ENCODE measurements at regions not wholly inside any gene's neighbourhood (a gene's known extent, or its start where the extent isn't known, plus 50 kb on each side); places are given as distances from the start of the nearest gene placed in this dataset.

DNA sequence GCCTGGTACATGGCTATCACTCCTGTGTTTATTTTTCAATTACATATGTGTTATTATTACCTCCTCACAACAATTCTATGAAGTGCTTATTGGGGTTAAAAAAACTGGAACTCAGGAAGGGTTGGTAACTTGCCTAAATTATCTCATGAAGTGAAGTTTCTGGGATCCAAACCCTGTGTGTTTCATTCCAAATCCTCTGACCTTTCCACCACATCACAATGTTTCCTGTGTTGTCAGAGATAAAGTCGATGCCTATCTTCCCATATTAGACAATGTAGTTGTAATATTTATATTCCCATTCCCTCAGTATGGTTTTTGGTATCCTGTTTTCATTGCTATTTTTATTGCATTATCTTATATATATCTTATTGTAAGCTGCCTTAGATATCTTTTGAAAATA lies 269.1 kb upstream of the CFAP20DC start:
- TF ChIP-seq POLR2A (IDR thresholded peaks at IDR 0.05; ENCODE audit: low read depth, low read length) = no peak
- no peak for TF ChIP-seq POLR2AphosphoS5 (IDR thresholded peaks at IDR 0.05; ENCODE audit: low read depth, low read length)
- no peak for TF ChIP-seq TAF1 (IDR thresholded peaks at IDR 0.05; ENCODE audit: borderline replicate concordance, low read depth, low read length)
- DNase-seq (ENCODE audit: insufficient read length) (no peak), FAIRE-seq (no peak)

DNA sequence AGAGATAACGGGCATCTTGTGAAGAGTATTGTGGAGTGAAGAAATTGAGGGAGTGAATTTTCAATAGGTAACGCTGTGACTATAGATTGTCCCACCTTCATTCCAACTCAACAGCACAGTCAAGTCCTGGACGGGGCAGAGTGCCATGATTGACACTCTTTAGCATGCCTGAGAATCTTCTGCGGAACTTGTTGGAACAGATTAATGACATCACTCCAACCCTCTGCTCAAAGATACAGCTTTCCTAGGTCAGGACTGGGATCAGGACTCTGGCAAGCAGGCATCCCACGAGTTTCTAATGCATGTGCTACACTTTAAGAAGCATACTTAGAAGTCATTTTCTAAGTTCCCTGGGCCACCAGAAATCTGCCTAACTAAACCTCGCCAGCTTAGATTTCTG lies 267.6 kb upstream of the CFAP20DC start:
- TF ChIP-seq POLR2A (IDR thresholded peaks at IDR 0.05; ENCODE audit: low read depth, low read length) (no peak), TAF1 (IDR thresholded peaks at IDR 0.05; ENCODE audit: borderline replicate concordance, low read depth, low read length) (no peak), POLR2AphosphoS5 (IDR thresholded peaks at IDR 0.05; ENCODE audit: low read depth, low read length) (no peak)
- no peak for FAIRE-seq
- no peak for DNase-seq (ENCODE audit: insufficient read length)

DNA sequence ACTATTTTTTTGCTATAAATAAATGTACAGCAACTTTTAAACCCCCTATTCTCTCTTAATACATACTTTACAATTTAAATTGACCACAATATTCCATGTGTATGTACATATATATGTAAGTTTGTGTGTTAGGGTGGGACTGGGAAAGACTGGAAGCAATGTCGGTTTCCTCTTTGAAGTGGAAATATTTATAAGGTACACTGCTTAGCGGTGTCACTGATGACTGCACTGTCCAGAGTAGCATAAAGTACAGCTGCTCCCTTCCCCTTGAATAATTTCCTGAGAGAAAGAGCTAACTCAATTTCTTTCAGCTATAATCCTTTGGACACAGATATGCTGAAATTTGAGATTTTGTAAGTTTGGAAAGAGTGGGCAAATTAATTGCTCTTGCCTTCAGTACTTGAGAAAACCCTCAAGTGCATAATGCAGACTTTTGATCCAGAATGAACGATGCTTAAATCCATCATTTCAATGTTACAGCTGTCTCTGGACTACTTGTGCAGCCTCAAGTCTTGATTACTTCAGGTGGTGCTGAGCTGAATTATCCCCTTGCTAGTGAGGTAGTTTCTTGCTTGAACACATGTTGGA lies 267.0 kb upstream of the CFAP20DC start:
- no peak for TF ChIP-seq TAF1 (IDR thresholded peaks at IDR 0.05; ENCODE audit: borderline replicate concordance, low read depth, low read length)
- no peak for TF ChIP-seq POLR2A (IDR thresholded peaks at IDR 0.05; ENCODE audit: low read depth, low read length)
- TF ChIP-seq POLR2AphosphoS5 (IDR thresholded peaks at IDR 0.05; ENCODE audit: low read depth, low read length) = no peak
- FAIRE-seq (no peak), DNase-seq (ENCODE audit: insufficient read length) (no peak)

- DNase-seq (ENCODE audit: insufficient read length) = peak; percentile 6
These were observed 263.5 kb upstream of the CFAP20DC start for GRCh38 chr3:59313365-59313764.

DNA sequence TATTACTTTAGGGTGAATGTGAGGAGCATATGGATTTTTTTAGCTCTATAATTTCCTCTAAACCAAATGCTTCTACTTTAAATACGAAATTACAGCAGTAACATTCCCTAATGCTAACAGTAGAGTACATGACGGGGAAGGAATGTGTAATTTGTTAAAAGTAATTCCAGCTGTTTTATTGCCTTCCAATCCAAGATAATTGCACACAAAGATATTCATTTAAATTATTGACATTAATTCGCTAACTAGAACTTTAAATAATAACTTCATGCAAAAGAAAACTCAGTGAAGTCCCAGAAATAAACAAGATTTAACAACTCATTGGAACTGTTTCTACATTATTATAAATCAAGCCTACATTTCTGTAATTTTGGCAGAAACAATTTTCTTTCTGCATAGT lies 261.4 kb upstream of the CFAP20DC start:
- FAIRE-seq (no peak), DNase-seq (ENCODE audit: insufficient read length) (no peak)
- TF ChIP-seq POLR2AphosphoS5 (IDR thresholded peaks at IDR 0.05; ENCODE audit: low read depth, low read length) (no peak), TAF1 (IDR thresholded peaks at IDR 0.05; ENCODE audit: borderline replicate concordance, low read depth, low read length) (no peak), POLR2A (IDR thresholded peaks at IDR 0.05; ENCODE audit: low read depth, low read length) (no peak)

More at GRCh38 chr3:59313365-59313764, 263.5 kb upstream of the CFAP20DC start:
- peak; percentile 46 for FAIRE-seq
- no peak for TF ChIP-seq POLR2AphosphoS5 (IDR thresholded peaks at IDR 0.05; ENCODE audit: low read depth, low read length)
- TF ChIP-seq TAF1 (IDR thresholded peaks at IDR 0.05; ENCODE audit: borderline replicate concordance, low read depth, low read length) = no peak
- TF ChIP-seq POLR2A (IDR thresholded peaks at IDR 0.05; ENCODE audit: low read depth, low read length) = no peak

GRCh38 chr3:59310736-59311135 lies 260.9 kb upstream of the CFAP20DC start:
- no peak for FAIRE-seq
- TF ChIP-seq TAF1 (IDR thresholded peaks at IDR 0.05; ENCODE audit: borderline replicate concordance, low read depth, low read length) (no peak), POLR2A (IDR thresholded peaks at IDR 0.05; ENCODE audit: low read depth, low read length) (no peak), POLR2AphosphoS5 (IDR thresholded peaks at IDR 0.05; ENCODE audit: low read depth, low read length) (no peak)
- no peak for DNase-seq (ENCODE audit: insufficient read length)

DNA sequence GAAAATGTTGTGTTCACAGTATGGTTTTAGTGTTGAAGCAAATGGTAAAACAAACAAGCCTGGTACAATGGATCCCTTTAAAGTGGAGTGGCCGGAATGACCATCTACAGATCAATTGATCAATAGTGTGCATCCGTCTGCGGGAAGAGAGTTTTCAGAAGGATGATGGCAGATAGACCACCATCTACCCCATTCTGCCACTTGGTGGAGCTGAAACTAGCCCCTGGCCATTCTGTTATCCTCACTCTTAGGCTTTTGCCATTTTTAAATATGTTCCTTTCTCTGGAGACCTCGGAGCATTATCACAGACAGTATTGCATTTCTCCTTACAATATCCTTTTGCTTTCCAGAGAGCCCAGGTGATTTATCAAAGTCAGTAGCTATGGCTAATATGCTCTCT lies 258.9 kb upstream of the CFAP20DC start:
- no peak for TF ChIP-seq POLR2AphosphoS5 (IDR thresholded peaks at IDR 0.05; ENCODE audit: low read depth, low read length)
- no peak for TF ChIP-seq TAF1 (IDR thresholded peaks at IDR 0.05; ENCODE audit: borderline replicate concordance, low read depth, low read length)
- no peak for TF ChIP-seq POLR2A (IDR thresholded peaks at IDR 0.05; ENCODE audit: low read depth, low read length)
- FAIRE-seq (no peak), DNase-seq (ENCODE audit: insufficient read length) (no peak)

- FAIRE-seq (no peak), DNase-seq (ENCODE audit: insufficient read length) (no peak)
- TF ChIP-seq POLR2A (IDR thresholded peaks at IDR 0.05; ENCODE audit: low read depth, low read length) = no peak
- no peak for TF ChIP-seq TAF1 (IDR thresholded peaks at IDR 0.05; ENCODE audit: borderline replicate concordance, low read depth, low read length)
- TF ChIP-seq POLR2AphosphoS5 (IDR thresholded peaks at IDR 0.05; ENCODE audit: low read depth, low read length) = no peak
These were observed 258.2 kb upstream of the CFAP20DC start for GRCh38 chr3:59308001-59308400.

DNA sequence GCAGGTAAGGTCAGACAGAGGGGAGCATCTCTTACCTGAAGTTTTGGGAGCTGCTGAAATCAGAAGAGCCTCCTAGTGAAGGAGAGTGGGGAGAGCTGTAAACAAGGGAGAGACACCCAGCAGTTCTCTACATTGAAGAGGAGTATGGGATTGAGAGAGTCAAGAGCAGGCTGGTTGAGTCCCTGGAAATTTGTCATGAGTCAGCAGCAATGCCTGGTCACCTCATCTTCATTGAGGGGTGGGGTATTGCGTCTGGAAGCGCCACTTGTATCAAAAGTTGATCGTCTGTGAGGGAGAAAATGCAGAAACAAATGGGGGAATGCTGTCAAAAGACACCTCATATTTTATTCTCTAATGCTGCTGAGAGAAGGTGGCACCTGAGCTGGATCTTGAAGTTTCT lies 256.6 kb upstream of the CFAP20DC start:
- no peak for FAIRE-seq
- no peak for DNase-seq (ENCODE audit: insufficient read length)
- TF ChIP-seq POLR2A (IDR thresholded peaks at IDR 0.05; ENCODE audit: low read depth, low read length) (no peak), TAF1 (IDR thresholded peaks at IDR 0.05; ENCODE audit: borderline replicate concordance, low read depth, low read length) (no peak), POLR2AphosphoS5 (IDR thresholded peaks at IDR 0.05; ENCODE audit: low read depth, low read length) (no peak)

- FAIRE-seq (no peak), DNase-seq (ENCODE audit: insufficient read length) (no peak)
- no peak for TF ChIP-seq POLR2AphosphoS5 (IDR thresholded peaks at IDR 0.05; ENCODE audit: low read depth, low read length)
- TF ChIP-seq TAF1 (IDR thresholded peaks at IDR 0.05; ENCODE audit: borderline replicate concordance, low read depth, low read length) = no peak
- no peak for TF ChIP-seq POLR2A (IDR thresholded peaks at IDR 0.05; ENCODE audit: low read depth, low read length)
These were observed 254.5 kb upstream of the CFAP20DC start for GRCh38 chr3:59304296-59304695.

DNA sequence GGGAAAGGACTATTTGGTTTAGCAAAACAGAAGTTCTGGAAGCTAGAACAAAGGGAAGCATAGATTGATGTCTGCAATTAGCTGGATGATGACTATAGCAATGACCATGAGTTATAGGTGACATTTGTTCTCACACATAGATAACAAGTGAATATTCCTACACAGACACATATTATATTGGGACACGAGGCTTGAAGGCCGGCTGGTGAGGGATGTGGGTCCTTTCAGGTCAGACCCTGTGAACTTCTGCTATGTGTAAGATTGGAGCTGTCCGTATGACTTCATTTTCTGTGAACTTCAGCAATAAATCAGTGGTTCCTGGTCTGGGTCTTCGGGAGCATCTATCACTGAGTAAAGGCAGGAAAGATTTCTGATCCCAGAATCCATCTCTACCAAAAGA lies 253.6 kb upstream of the CFAP20DC start:
- no peak for FAIRE-seq
- no peak for DNase-seq (ENCODE audit: insufficient read length)
- TF ChIP-seq POLR2AphosphoS5 (IDR thresholded peaks at IDR 0.05; ENCODE audit: low read depth, low read length) (no peak), POLR2A (IDR thresholded peaks at IDR 0.05; ENCODE audit: low read depth, low read length) (no peak), TAF1 (IDR thresholded peaks at IDR 0.05; ENCODE audit: borderline replicate concordance, low read depth, low read length) (no peak)

DNA sequence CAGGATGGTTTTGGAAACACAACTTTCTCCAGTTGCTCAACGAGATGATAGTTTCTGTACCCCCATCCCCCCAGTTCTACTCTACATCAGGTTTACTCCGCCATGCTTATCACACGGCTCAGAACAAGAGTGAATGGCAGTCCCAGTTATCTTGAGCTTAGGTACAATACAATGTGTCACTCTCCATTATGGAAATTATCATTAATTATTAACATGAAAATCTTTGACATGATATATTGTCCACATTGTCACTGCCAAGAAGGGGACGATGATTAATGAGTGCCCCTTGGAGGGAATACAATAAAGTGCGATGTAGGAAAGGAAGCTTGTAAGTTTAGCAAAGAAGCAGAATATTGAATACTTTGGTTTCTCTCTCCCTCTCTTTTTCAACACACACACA lies 252.6 kb upstream of the CFAP20DC start:
- no peak for FAIRE-seq
- no peak for DNase-seq (ENCODE audit: insufficient read length)

More for the DNA sequence above, 252.6 kb upstream of the CFAP20DC start:
- no peak for TF ChIP-seq POLR2A (IDR thresholded peaks at IDR 0.05; ENCODE audit: low read depth, low read length)
- no peak for TF ChIP-seq POLR2AphosphoS5 (IDR thresholded peaks at IDR 0.05; ENCODE audit: low read depth, low read length)
- TF ChIP-seq TAF1 (IDR thresholded peaks at IDR 0.05; ENCODE audit: borderline replicate concordance, low read depth, low read length) = no peak

All from GM12892 (cell line).